ENCODE measurements at regions not wholly inside any gene's neighbourhood (a gene's known extent, or its start where the extent isn't known, plus 50 kb on each side); places are given as distances from the start of the nearest gene placed in this dataset.

- TF ChIP-seq EP300 (IDR thresholded peaks at IDR 0.05; ENCODE audit: borderline replicate concordance): no peak
- TF ChIP-seq REST (IDR thresholded peaks at IDR 0.05; ENCODE audit: low read depth): no peak
- no peak for TF ChIP-seq ZBTB7A (IDR thresholded peaks at IDR 0.05; ENCODE audit: low read depth)
- TF ChIP-seq CREB1 (IDR thresholded peaks at IDR 0.05; ENCODE audit: low read depth): no peak
- no peak for TF ChIP-seq MAX (IDR thresholded peaks at IDR 0.05)
- no peak for TF ChIP-seq TAF1 (IDR thresholded peaks at IDR 0.05; ENCODE audit: low read depth)
- no peak for TF ChIP-seq TEAD4 (IDR thresholded peaks at IDR 0.05)
Observed at GRCh38 chr14:51544901-51545300, 106.8 kb upstream of the FRMD6 start.
